ENCODE measurements at regions not wholly inside any gene's neighbourhood (a gene's known extent, or its start where the extent isn't known, plus 50 kb on each side); places are given as distances from the start of the nearest gene placed in this dataset.

DNA sequence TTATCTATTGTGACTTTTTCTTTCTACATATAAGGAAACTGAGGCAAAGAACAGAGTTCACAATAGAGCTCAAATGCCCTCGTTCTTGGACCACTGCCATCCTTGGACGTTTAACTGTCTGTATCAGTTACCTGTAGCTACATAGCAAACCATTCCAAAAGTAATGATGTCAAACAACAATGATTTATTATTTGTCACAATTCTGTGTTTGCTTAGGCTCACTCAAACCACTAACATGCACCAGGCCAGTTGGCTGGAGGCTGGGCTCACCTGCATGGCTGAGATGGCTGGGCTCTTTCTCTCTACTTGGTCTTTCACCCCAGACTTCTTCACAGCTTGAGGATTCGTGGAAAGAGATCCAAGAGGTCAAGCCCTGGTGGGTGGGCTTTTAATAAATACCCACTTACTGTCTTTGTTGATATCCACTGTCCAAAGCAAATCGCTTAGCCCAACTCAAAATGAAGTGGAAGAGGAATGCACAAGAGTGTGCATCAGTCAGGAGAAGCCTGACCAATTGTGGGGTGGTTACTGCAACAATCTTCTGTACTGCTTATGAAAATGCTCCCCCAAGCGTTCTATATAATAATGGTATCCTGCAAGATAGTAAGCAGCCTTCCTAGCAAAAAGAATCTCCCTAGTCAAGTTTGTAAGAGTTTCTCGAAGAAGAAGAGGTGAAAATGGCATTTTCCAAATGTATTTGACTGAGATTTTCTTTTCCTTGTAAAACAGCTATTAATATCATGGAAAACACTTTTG is 163.5 kb upstream of the NT5C1B start:
- peak; percentile 25 for DNase-seq

DNA sequence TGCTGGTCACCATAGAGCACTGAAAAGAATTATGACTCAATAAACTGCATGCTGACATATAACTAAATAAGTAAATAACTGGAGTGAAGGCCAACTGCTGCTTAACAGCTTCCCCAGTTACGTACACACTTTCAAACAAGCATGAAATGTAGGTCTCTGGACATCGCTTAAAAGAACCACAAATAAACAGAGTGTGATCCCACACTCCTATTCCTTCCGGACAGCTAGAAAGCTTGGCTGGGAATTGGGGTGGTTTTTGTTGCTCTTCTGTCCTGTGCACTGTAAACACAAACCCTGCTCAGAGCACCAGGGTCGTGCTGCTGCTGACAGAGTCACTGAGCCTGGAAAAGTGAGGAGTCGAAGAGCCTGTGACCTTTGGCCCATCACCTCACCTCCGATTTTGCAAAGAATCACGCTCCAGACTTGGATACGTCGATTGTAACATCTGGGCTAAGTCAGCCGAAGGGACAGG is 162.7 kb upstream of the NT5C1B start:
- DNase-seq = no peak

DNA sequence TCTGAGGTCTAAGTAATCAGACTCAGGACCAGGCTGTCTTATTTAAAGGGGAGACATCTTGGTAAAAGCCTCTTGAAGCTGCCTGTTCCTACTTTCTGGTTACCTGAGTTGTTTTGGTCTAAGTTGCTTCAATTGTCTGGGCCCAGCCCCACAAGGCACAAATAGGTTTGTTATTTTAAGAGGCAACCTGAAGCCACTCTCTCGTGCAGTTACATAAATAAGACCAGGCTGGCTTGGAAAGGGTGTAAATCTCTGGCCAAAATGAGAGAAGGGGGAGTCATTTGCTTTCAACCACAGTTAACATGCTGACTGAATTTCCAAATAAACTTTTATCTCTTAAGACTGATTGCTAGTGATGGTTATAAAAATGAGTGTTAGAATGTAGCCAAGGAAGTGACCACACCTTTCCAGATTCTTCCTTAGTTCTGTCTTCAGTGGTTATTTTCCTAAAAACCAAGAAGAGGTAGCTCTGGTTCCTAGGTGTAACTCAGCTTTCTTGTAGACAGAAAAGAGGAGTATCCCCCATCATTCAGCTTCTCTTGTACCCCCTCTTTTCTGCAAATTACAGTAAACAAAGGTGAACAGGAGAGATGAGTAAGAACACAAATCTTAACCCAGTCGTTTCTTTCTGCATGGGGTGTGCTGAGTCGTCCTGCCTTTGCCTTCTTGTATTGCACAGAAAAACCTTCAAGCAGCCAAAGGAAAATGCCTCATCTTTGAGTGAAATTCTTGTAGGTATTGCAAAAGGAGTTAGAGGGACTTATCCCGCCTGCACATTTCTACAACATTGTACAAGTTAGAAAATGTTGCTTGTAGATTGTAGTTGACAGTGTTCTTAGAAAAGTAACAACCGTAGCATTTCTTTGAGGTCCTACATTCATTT is 161.5 kb upstream of the NT5C1B start:
- DNase-seq = no peak

DNA sequence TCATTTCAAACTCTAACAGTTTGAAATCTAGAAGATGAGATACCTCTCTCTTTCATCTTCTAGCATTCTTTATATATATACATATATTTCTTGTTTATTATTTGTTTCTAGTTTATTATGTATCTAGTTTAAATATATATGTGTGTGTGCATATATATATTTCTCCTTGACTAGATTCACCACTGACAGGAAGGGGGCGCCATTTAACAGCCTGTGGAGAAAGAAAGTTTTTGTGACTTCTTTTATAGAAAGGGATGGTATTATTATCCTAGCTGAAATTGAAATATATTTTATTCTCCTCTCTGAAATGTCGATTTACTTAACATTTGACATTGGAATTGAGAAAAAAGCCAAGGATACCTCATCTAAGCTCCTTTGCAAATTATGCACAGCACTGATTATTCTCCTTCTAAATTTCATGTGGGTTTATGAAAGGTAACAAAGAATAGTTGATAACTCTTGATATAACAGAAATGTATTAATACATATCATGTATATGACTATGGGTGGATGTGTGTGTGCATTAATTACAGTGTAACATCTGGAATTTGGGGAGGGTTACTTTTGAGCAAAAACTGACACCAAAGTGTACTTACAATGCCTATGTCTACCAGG is 160.7 kb upstream of the NT5C1B start:
- no peak for DNase-seq

DNA sequence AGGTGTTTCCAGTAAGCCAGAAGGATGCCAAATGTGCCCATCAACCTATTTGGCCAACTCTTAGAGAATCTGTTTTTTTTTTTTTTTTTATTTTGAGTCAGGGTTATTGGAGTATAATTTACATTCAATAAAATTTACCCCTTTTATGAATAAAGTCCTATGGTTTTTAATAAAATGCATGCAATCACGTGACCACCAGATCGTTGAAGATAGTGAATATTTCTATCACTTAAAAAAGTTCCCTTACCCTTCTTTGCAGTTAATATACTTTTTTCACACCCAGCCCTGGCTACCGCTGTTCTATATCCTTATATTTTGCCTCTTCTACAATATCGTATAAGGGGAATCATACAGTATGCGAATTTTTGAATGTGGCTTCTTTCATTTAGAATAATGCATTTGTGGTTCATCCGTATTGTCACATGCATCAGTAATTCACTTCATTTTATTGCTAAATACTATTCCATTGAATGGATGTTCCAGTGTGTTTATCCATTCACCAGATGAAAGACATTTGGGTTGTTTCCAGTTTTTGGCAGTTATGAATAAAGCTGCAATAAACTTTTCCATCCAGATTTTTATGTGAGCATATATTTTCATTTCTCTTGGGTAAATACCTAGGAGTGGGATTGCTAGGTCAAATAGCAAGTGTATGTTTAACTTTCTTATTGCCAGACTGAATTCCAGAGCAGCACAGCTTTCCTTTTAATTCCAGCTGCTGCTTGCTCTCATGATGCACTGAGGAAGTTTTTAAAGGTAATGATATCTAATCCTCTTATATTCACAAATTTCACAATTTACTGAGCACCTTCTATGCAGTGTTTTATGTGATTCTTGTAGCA is 156.3 kb upstream of the NT5C1B start:
- DNase-seq = no peak

DNA sequence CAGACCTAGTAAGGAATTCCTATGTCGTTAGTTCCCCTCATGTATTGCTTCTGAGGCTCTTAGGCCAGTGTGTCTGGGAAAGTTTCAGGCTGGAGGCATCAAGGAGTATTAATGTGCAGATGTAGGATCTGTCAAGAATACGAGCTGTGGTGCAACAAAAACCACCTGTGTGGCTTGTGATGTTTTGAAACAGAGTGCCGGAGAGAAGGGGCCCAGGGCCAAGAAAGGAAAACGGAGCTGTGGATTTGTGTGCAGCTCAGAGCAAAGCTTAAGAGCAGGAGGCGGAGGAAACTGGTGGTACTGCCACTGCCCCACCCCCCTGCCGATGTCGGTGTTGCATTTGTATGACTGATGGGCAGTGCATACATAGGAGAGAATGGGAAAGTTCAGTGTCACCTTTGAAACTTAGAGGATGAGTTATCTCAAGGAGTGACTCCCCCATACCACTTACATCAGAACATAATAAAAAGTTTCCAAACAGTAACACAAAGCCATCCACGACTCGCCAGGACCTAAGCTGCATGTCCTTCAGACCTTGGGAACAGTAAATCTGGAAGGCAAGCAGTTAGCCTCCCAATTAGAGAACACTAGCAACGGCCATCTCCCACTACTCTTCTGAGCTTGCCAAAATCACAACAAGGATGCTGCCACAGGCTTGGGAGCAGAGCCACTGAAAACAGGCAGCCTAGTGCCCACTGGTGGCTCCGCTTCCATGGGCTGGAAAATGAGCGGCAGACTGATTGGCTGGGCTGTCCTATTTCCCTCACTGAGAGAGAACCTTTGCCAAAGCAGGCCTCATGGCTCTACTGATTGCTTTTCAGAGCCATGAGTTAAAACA is 152.7 kb upstream of the NT5C1B start:
- no peak for DNase-seq

DNA sequence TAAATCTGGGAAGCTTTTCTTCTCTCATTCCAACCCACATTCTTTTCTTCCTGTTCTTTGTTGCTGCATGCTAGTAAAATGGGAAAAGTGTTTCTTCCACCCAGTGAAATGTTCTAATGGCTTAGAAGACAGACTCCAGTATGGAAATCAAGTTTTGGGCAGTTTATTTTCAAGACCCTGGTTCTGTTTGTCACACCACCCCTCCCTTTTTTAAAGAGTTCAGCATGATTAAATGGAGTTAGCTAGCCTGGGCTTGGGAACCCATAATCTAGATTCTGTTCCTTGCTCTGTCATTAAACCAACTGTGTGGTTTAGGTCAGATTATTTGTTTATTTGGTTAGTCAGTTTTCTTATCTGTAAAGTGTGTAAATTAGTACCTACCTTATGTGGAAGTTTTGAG is 151.8 kb upstream of the NT5C1B start:
- no peak for DNase-seq

DNA sequence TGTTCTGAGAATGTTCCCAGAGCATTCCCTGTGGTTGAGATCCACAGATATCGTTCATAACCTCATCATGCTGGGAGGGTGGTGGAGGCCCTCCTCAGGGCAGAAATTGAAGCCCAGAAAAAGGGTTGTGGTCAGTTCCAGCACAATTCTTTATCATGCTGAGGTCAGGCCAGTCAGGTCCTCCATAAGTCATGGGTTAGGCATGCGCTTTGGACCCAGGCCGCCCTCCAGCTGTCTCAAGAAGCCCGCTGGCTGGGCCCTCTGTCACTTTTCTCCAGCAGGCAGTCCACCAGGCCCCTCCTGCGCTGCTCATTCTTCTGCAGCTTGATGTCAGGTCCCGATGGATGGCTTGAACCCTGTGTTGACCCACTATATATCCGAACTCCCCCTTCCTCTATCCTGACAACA is 151.1 kb upstream of the NT5C1B start:
- no peak for DNase-seq

DNA sequence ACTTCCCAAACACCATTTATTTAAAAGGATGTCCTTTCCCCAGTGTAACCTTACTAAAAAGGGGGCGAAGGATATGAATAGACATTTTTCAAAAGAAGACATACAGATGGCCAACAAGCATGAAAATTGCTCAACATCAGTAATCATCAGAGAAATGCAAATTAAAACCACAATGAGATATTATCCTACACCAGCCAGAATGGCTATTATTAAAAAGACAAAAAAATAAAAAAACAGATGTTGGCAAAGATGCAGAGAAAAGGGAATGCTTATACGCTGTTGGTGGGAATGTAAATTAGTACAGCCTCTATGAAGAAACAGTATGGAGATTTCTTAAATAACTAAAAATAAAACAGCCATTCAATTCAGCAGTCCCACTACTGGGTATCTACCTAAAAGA is 142.3 kb upstream of the NT5C1B start:
- DNase-seq = no peak

DNA sequence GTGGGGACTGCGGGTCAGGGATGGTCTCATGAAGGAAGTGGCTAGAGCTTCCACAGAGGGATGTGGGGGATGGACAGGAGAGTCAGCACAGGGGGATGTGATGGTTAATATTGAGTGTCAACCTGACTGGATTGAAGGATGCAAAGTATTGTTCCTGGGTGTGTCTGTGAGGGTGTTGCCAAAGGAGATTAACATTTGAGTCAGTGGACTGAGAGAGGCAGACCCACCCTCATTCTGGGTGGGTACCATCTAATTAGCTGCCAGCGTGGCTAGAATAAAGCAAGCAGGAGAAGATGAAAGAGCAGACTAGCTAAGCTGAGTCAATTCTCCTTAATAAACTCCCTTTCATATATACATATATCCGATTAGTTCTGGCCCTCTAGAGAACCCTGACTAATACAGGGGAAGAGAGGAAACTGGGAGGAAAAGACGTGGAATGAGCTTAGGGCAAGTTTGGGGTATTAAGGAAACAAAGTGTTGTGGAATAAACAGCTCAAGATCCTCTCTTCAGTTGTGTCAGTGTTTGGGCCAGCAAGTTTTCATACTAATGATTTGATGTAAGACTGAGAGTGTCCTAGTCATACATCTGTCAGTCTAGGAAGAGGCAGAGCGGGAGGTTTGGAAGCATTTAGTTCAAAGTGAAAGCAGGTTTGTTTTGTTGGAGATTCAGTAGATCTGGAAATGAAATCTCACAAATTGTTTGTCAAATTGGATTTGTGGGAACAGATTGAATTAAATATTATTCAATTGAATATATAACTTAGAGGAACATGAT is 135.2 kb upstream of the NT5C1B start:
- DNase-seq = no peak

DNA sequence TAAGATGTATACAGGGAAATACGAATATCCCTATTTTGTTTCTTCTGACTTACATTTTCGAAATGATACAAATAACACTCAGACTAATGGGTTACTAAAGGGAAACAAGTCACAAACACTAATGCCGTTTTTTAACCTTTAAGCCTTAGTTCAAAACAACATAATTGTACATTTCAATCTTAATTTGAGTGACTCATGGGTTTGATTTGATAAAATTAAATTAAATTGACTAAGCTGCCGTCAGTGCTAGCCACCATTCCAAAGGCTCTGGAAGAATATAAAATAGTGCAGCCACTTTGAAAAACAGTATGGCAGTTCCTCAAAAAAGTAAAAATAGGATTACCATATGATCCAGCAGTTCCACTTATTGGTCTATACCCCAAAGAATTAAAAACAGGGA is 133.8 kb upstream of the NT5C1B start:
- no peak for DNase-seq

DNA sequence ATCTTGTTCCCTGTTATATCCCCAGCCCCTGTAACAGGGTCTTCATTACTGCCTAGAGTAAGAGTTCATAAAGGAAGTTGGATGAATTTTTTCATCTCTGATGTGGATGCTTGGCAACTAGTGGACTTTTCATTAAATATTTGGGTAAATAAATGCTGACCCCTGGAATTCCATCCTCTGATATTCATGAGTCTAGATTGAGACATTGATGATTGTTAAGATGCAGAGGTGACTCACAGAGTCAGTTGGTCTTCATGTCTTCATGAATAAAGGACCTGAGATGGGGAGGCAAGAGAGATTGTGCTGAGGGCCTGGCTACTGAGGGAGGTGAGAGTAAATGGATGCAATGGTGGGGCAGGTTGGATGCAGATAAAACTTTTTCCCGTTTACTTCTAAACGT is 132.7 kb upstream of the NT5C1B start:
- no peak for DNase-seq

DNA sequence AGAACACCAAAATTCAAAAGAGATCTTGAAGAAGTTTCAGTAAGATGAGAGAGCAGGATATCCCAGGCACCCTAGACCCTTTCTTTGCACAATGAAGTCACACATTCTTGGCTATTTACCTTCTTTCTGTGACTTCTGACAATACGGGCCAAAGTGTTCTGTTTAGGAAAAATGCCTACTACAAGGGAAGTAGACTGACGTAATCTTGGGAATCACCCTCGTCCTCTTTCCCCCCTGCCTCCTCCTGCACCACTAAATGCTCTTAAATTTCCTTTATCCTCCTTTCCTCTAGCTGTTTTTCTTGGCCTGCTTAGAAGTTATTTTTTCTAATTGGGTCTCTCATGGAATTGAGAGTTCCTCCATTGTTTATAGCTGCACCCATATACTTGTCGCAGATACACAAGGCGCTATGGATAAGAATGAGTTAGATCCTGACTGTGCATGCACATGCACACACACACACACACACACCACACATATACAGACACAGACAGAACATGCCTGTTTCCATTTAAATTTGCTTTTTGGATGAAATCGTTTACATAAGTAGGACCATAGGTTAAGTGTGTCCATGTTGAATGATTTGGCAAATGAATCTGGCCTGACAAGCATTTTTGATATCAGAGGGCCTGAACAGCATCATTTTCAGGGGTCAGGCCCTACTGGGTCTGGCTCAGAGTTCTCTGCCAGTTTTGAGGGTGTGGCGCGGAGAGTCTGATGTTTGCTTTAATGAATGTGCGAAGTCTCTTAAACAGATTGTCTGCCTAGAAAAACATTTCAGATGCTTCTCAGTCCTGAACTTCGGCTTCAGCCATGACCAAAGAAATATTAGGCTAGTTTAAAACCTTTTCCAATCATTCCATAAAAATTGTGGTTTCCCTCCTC is 131.9 kb upstream of the NT5C1B start:
- DNase-seq = no peak

DNA sequence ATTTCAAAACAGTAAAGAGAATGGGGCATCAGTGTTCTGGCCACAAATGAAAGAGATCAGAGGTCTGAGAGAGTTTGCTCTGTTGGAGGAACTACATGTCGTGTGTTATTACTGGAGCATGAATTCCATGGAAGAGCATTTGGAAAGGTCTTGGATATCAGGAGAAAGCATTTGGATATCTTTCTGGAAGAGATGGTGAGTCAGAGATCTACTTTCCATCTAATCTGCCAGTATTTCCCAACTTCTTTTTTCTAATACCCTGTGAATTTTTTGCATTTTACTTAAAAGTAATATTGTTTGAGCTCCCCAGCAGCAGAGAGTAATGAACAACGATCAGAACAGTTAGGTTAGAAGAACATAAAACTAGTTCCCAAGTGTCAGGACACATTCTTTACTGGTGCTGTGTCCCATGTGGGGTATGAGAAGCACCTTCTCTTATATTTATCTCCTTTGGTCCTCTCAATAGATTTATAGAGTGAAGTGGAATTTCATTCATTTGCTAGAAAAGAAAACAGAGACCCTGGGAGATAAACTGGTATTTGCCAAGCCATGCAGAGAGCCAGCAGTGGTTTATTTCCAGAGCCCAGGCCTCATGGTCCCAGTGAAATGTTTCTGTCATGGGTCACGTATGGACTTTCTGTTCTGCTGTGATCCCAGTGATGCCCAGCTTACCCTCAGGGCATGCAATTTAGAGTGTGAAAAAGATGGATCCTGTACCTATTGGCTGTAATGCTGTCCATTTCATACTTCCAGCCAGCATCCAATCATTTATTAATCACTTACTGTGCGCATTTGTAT is 130.8 kb upstream of the NT5C1B start:
- DNase-seq = no peak

DNA sequence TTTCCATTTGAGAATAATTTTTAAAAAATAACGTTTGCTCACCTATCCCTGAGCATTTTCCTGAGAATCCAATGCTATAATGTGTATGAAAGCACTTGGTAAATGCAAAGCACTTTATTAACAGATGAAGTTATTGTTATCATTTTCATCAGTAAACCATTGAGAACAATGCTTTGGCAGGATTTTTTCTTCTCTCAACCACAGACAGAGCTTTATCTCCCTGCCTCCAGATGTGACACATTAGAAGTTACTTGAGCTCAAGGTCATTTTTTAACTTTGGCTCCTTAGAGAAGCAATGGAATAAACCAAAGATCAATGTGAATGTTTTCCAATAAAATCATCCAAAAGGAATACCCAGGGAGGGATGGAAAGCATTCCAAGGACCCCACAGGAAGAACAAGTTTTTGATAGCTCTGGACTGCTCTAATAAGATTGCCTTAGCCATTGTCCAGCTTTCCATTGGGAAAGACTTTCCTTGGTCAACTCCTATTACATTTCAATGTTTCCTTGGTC is 118.9 kb upstream of the NT5C1B start:
- no peak for DNase-seq

DNA sequence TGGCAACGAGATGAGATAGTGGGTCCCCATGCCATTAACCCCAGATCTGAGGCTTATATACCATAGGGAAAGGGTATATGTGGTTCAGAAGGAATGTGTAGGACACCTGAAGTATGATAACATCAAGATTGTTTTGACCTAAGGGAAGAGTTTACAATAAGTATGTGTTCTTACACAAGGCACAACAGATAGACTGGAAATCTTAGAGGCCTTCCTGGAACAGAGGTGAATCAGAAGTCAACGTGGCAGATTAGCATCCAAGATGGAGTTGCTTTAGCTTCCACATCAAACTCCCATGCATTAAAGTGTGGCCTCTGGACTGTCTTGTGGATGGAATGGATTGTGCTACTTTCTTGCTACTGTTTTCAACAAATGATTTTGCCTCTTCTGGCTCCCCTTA is 116.6 kb upstream of the NT5C1B start:
- no peak for DNase-seq

DNA sequence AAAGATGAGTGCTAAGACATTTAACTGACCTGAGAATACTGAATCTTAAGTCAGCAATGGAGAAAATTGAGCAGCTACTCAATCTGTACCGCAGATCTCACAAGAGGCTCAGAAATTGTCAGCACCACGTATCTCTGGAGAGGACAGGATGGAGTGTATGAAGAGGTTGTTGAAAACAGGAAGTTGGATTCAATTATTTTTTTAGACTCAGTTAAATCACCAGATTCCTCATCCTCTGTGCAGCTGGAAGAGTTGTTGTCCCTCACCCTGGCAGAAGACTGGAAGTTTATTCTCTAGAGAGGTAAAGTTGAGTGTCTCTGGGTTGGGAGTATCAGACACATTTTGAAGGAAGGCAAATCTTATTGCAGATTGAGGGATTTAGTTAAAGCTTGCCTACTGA is 114.9 kb upstream of the NT5C1B start:
- peak; percentile 17 for DNase-seq

DNA sequence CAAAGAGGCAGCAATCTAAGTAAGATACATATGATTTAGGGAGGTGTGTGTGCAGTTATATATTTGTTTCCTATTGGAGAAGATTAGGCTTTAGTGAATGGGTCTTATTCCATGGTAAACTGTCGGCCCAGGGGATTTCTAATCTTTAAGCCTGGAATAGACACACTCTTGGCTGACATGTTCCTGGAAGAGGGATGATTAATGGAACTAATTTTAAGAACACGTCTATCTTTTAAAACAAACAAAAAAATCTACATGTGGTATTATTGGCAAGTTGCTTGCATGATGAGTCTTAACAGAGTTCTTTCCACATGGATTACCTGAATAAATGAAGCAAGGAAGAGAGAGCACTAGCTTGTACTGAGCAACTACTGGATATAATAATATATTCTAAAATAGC is 114.2 kb upstream of the NT5C1B start:
- no peak for DNase-seq

DNA sequence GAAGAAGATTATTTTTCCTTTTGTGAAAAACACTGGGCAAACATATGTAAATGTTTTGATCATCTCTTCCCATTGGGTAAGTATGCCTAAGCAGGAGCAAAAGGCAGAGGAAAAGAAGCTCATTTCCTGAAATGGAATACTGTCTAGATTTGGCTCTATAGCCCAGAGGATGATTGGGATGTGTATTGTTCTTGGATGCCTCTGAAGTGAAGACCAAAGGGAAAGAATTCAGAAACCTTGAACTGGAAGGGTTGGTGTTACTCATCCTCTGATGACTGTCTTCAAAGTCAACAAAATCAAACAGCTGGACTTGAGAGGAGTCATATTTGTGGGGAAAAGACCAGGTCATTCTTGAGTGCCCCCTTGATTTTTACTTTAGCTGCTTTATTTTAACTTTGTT is 112.6 kb upstream of the NT5C1B start:
- no peak for DNase-seq

Measured in NCI-H2029 (cell line).